ENCODE measurements at regions not wholly inside any gene's neighbourhood (a gene's known extent, or its start where the extent isn't known, plus 50 kb on each side); places are given as distances from the start of the nearest gene placed in this dataset.
A peak's percentile ranks its signal among the peaks of the same experiment; 100 is the strongest.
"Not testable (repeated sequence)": the region's sequence is repeated elsewhere in the genome, so short reads cannot be mapped to it uniquely, and the experiment has no call there.

DNA sequence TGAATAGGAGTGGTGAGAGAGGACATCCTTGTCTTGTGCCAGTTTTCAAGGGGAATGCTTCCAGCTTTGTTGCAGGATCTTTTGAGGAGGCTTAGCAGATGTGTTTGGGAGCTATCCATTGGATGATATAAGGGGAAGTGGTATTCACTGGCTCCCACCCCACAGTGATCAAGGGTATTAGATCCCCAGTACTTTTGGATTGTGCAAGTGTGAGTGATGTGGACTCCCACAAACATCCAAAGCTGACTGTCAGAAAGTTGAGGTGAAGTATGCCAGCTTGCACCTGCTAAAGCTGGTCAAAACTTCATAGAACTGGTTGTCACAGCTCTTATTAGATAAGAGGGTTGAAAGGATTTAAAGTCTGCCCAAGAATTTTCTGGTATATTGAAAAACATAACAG is 110.1 kb upstream of the BTG1 start:
- ATAC-seq (no peak), DNase-seq (no peak)
- Mint-ChIP-seq H3K4me1 (peaks cover 31% of the 10 kb centered on the region), H3K27ac (no peak overlapping the region), H3K36me3 (ENCODE audit: low read depth) (peaks cover 3% of the 10 kb centered on the region), H3K4me3 (no peak overlapping the region), H3K27me3 (no peaks in the 10 kb centered on the region), H3K9me3 (peaks cover 12% of the 10 kb centered on the region)

DNA sequence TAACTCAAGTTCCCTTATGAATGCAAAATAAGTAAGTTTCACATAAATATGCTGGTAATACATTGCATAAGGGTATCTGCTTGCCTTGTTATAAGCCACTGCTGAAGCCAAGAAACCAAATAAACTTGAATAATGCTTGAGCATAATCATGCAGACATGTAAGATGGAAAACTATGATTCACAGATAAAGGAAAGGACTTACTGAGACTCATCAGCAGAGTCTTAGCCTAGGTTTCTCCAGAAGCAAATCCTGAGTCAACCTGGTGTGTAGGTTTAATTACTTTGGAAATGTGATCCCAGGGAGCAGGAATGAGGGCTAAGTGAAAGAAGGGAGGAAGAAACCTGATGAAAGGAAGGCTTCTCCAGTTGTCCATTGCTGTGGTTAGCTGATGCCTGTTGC is 107.7 kb upstream of the BTG1 start:
- Mint-ChIP-seq H3K4me3 (no peak overlapping the region), H3K27ac (no peak overlapping the region), H3K9me3 (peaks cover 17% of the 10 kb centered on the region), H3K27me3 (no peaks in the 10 kb centered on the region), H3K36me3 (ENCODE audit: low read depth) (peaks cover 3% of the 10 kb centered on the region), H3K4me1 (peaks cover 14% of the 10 kb centered on the region)
- ATAC-seq: no peak
- no peak for DNase-seq

GRCh38 chr12:92248977-92249376 is 103.3 kb upstream of the BTG1 start:
- Mint-ChIP-seq H3K4me3 (no peak overlapping the region), H3K9me3 (peaks cover 11% of the 10 kb centered on the region), H3K27ac (no peak overlapping the region), H3K36me3 (ENCODE audit: low read depth) (no peaks in the 10 kb centered on the region), H3K27me3 (no peaks in the 10 kb centered on the region), H3K4me1 (peaks cover 15% of the 10 kb centered on the region)
- ATAC-seq (no peak), DNase-seq (no peak)

- Mint-ChIP-seq H3K9me3 (no peaks in the 10 kb centered on the region), H3K27ac (peak overlapping the region; percentile 10), H3K4me3 (no peak overlapping the region), H3K4me1 (peaks cover 8% of the 10 kb centered on the region), H3K36me3 (ENCODE audit: low read depth) (no peaks in the 10 kb centered on the region), H3K27me3 (no peaks in the 10 kb centered on the region)
- DNase-seq (no peak), ATAC-seq (no peak)
Measured at GRCh38 chr12:92244036-92244435, 98.4 kb upstream of the BTG1 start.

DNA sequence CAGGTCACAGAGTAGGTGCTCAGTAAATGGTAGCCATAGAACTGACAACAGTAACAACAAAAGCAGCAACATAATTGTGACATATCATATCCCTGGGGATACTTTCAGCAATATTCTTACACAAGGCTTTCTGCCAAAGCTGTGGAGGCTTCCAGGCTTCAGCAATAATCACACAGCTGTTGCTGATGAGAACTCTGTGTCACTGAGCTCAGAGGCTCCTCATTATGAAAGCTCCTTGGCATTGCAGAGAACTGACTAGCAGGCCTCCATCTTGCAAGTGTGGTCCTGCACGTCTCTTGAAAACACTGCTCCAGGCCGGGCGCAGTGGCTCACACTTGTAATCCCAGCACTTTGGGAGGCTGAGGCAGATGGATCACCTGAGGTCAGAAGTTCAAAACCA is 97.3 kb upstream of the BTG1 start:
- Mint-ChIP-seq H3K27me3 (no peaks in the 10 kb centered on the region), H3K9me3 (no peaks in the 10 kb centered on the region), H3K4me3 (no peak overlapping the region), H3K36me3 (ENCODE audit: low read depth) (no peaks in the 10 kb centered on the region), H3K4me1 (peaks cover 8% of the 10 kb centered on the region), H3K27ac (no peak overlapping the region)
- DNase-seq: no peak
- no peak for ATAC-seq

DNA sequence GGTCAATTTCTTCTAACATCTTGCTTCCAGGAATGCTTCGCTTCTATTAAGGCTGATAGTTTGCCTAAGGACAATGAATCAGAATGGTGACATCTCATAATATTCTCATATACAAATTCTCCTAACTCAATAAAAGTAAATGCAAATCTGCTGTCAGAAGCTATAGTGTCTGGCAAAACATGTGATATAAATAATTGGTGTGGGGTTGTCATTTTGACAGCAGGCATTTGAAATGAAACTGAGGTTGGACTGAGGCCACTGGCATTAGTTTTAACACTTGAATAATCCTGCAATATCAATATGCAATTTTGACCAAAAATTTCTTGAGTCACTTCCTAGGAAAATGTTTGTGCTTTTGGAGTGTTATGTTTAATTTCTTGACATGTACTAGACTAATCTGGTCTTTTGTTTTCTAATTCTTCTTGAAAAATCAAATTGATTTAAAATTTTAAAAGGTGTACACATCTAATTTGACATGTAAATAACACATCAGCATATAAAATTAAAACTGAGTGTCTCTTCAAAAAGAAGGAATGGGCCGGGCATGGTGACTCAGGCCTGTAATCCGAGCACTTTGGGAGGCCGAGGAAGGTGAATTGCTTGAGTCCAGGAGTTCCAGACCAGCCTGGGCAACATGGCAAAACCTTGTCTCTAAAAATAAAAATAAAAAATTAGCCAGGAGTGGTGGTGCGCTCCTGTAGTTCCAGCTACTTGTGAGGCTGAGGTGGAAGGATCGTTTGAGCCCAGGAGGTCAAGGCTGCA is 92.3 kb upstream of the BTG1 start:
- Mint-ChIP-seq H3K4me1 (peaks cover 18% of the 10 kb centered on the region), H3K4me3 (no peak overlapping the region), H3K36me3 (ENCODE audit: low read depth) (no peaks in the 10 kb centered on the region), H3K27ac (no peak overlapping the region), H3K27me3 (no peaks in the 10 kb centered on the region), H3K9me3 (no peaks in the 10 kb centered on the region)
- DNase-seq: no peak
- no peak for ATAC-seq

GRCh38 chr12:92237262-92237661 is 91.6 kb upstream of the BTG1 start:
- Mint-ChIP-seq H3K27me3 (no peaks in the 10 kb centered on the region), H3K27ac (no peak overlapping the region)
- no peak for ATAC-seq

GRCh38 chr12:92235703-92236472 is 90.2 kb upstream of the BTG1 start:
- H3K4me3 Mint-ChIP-seq: no peak overlapping the region
- H3K36me3 Mint-ChIP-seq (ENCODE audit: low read depth): no peaks in the 10 kb centered on the region
- ATAC-seq: no peak
- H3K9me3 Mint-ChIP-seq: no peaks in the 10 kb centered on the region
- H3K4me1 Mint-ChIP-seq: peaks cover 22% of the 10 kb centered on the region
- H3K27me3 Mint-ChIP-seq: no peaks in the 10 kb centered on the region
- no peak for DNase-seq
- no peak overlapping the region for H3K27ac Mint-ChIP-seq

More at GRCh38 chr12:92237262-92237661, 91.6 kb upstream of the BTG1 start:
- Mint-ChIP-seq H3K4me1 (peaks cover 22% of the 10 kb centered on the region), H3K4me3 (no peak overlapping the region), H3K36me3 (ENCODE audit: low read depth) (no peaks in the 10 kb centered on the region), H3K9me3 (no peaks in the 10 kb centered on the region)
- no peak for DNase-seq

DNA sequence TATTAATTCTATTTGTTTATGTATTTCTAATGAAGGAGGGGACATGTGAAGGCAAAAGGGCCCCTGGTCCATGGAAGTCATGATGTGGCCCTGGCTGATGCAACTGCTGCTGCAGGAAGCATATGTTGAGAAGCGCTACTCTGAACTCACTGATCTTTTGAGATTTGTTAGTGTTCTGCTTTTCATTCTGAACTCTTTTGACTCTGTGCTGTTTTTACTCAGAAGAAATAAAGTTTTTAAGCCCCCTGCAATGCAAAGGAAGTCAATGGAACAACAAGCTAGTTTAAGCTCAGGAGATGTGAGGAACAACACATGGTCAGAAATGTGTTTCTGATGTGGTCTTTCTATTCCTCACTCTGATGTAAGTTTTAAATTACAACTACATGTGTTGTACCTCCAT is 88.9 kb upstream of the BTG1 start:
- Mint-ChIP-seq H3K27ac (peak overlapping the region; percentile 88), H3K27me3 (no peaks in the 10 kb centered on the region), H3K4me3 (peak overlapping the region; percentile 40), H3K9me3 (no peaks in the 10 kb centered on the region), H3K4me1 (peaks cover 22% of the 10 kb centered on the region), H3K36me3 (ENCODE audit: low read depth) (no peaks in the 10 kb centered on the region)
- ATAC-seq (no peak), DNase-seq (no peak)

DNA sequence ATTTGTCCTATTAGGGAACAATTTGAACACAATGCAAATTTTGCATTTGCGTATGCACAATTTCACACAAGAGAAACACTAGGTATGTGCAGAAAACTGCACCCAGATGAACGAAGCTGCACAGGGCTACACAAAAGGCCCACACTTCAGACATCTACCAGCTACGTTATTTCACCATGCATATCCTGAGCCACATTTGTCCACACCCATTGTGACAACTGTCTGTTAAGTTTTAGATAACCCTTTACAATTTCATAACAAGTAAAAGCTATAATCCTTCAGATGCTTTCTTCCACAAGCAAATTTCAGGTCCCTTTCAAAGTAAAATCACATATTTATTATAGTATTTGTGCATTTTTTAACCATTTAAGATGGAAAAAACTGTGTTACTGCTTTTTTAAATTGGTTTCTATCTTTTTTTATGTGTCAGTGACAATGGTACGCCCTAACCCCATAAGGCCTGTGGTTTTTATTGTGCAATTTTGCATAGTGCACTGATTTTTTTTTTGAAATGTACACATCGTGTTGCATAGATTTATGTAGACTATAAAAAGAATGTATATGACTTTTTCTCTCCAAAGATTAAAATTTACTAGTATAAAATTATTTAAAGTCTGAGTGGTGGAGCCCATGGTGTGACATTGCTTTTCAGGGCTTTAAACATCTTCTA is 87.8 kb upstream of the BTG1 start:
- no peaks in the 10 kb centered on the region for H3K36me3 Mint-ChIP-seq (ENCODE audit: low read depth)
- DNase-seq (no peak), ATAC-seq (no peak)
- H3K4me3 Mint-ChIP-seq: no peak overlapping the region
- peaks cover 25% of the 10 kb centered on the region for H3K4me1 Mint-ChIP-seq
- H3K27ac Mint-ChIP-seq: peak overlapping the region; percentile 59
- H3K27me3 Mint-ChIP-seq: no peaks in the 10 kb centered on the region
- H3K9me3 Mint-ChIP-seq: no peaks in the 10 kb centered on the region

GRCh38 chr12:92232371-92232932 is 86.8 kb upstream of the BTG1 start:
- not testable (repeated sequence) for H3K27ac Mint-ChIP-seq; H3K4me3 Mint-ChIP-seq; H3K27me3 Mint-ChIP-seq; DNase-seq; H3K9me3 Mint-ChIP-seq; H3K36me3 Mint-ChIP-seq (ENCODE audit: low read depth); ATAC-seq
- H3K4me1 Mint-ChIP-seq: peaks cover 25% of the 10 kb centered on the region

DNA sequence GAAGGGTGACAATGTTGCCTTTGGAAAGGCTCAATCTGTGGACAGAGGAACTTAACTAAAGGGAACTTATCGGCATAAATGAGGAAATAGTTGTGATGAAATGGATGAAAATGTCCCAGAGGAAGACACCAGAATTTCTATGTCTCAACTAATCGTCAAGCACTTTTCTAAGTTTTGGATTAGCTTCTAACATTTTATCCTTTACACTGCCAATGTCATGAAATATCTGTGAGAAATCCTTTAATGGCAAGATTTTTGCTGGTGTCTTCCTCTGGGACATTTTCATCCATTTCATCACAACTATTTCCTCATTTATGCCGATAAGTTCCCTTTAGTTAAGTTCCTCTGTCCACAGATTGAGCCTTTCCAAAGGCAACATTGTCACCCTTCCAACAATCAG is 86.3 kb upstream of the BTG1 start:
- not testable (repeated sequence) for DNase-seq; H3K27ac Mint-ChIP-seq; ATAC-seq; H3K27me3 Mint-ChIP-seq; H3K36me3 Mint-ChIP-seq (ENCODE audit: low read depth); H3K9me3 Mint-ChIP-seq; H3K4me3 Mint-ChIP-seq
- peaks cover 25% of the 10 kb centered on the region for H3K4me1 Mint-ChIP-seq

DNA sequence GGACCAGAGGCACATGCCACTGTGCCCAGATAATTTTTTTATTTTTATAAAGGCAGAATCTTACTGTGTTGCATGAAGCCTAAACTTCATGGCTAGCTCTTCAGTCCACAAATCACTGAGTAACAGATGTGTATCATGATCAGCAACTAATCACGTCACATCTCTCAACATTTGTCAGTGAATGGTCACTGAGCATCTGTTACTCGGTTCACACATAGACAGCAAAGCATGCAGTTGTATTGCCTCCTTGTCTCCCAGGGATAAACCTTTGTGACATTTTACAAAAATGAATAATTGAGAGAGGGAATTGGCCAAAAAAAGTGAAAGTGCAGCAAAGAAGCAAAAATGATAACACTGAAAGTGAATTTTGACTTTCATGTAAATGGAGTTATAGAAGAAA is 85.9 kb upstream of the BTG1 start:
- ATAC-seq; H3K27ac Mint-ChIP-seq; H3K36me3 Mint-ChIP-seq (ENCODE audit: low read depth); DNase-seq; H3K9me3 Mint-ChIP-seq; H3K27me3 Mint-ChIP-seq; H3K4me3 Mint-ChIP-seq: not testable (repeated sequence)
- peaks cover 25% of the 10 kb centered on the region for H3K4me1 Mint-ChIP-seq

GRCh38 chr12:92229381-92229780 is 83.7 kb upstream of the BTG1 start:
- H3K27me3 Mint-ChIP-seq: no peaks in the 10 kb centered on the region
- no peaks in the 10 kb centered on the region for H3K36me3 Mint-ChIP-seq (ENCODE audit: low read depth)
- peaks cover 22% of the 10 kb centered on the region for H3K4me1 Mint-ChIP-seq
- DNase-seq (no peak), ATAC-seq (no peak)
- no peak overlapping the region for H3K27ac Mint-ChIP-seq
- H3K9me3 Mint-ChIP-seq: no peaks in the 10 kb centered on the region
- no peak overlapping the region for H3K4me3 Mint-ChIP-seq

DNA sequence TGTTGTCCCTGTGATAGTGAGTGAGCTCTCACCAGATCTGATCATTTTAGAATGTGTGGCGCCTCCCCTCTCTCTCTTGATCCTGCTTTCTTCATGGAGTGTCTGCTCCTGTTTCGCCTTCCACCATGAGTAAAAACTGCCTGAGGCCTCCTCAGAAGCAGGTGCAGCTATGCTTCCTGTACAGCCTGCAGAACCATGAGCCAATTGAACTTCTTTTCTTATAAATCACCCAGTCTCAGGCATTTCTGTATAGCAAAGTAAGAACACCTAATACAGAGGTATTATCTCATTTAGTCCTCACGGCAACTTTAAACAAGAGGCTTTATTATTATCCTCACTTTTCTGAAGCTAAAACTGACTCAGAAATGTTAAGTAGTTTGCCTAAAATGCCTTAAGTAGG is 81.3 kb upstream of the BTG1 start:
- H3K4me1 Mint-ChIP-seq: peaks cover 9% of the 10 kb centered on the region
- H3K9me3 Mint-ChIP-seq: no peaks in the 10 kb centered on the region
- ATAC-seq (no peak), DNase-seq (no peak)
- H3K27ac Mint-ChIP-seq: no peak overlapping the region
- no peaks in the 10 kb centered on the region for H3K27me3 Mint-ChIP-seq
- no peaks in the 10 kb centered on the region for H3K36me3 Mint-ChIP-seq (ENCODE audit: low read depth)
- H3K4me3 Mint-ChIP-seq: no peak overlapping the region
